ENCODE measurements at regions not wholly inside any gene's neighbourhood (a gene's known extent, or its start where the extent isn't known, plus 50 kb on each side); places are given as distances from the start of the nearest gene placed in this dataset.

- TF ChIP-seq, protein P1, sequence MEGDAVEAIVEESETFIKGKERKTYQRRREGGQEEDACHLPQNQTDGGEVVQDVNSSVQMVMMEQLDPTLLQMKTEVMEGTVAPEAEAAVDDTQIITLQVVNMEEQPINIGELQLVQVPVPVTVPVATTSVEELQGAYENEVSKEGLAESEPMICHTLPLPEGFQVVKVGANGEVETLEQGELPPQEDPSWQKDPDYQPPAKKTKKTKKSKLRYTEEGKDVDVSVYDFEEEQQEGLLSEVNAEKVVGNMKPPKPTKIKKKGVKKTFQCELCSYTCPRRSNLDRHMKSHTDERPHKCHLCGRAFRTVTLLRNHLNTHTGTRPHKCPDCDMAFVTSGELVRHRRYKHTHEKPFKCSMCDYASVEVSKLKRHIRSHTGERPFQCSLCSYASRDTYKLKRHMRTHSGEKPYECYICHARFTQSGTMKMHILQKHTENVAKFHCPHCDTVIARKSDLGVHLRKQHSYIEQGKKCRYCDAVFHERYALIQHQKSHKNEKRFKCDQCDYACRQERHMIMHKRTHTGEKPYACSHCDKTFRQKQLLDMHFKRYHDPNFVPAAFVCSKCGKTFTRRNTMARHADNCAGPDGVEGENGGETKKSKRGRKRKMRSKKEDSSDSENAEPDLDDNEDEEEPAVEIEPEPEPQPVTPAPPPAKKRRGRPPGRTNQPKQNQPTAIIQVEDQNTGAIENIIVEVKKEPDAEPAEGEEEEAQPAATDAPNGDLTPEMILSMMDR (IDR thresholded peaks at IDR 0.05) = no peak
- no peak for TF ChIP-seq POLR2A (IDR thresholded peaks at IDR 0.05)
Observed at GRCh38 chr4:64737026-64737853, 328.0 kb upstream of the TECRL start.

All from Peyer's patch (tissue), 4 donors.